ENCODE measurements at regions not wholly inside any gene's neighbourhood (a gene's known extent, or its start where the extent isn't known, plus 50 kb on each side); places are given as distances from the start of the nearest gene placed in this dataset.

DNA sequence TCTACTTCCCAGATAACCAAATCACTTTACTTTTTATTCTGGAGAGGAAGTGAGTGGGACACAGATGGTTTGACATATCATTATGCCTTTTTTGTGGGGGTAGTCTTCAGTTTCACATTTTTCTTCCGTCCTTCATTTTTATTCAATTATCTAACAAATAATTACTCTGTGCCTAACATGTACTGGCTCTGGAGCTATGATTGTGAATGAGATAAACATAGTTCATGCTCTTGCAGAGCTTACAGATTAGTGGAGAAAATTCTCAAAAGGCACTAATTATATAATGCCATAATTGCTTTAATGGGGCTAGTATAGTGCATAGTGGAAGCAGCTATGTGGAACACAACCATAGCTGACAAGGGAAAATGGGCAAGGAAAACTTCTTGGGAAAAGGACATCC is 303.6 kb upstream of the TFPI start:
- TF ChIP-seq, protein P1, sequence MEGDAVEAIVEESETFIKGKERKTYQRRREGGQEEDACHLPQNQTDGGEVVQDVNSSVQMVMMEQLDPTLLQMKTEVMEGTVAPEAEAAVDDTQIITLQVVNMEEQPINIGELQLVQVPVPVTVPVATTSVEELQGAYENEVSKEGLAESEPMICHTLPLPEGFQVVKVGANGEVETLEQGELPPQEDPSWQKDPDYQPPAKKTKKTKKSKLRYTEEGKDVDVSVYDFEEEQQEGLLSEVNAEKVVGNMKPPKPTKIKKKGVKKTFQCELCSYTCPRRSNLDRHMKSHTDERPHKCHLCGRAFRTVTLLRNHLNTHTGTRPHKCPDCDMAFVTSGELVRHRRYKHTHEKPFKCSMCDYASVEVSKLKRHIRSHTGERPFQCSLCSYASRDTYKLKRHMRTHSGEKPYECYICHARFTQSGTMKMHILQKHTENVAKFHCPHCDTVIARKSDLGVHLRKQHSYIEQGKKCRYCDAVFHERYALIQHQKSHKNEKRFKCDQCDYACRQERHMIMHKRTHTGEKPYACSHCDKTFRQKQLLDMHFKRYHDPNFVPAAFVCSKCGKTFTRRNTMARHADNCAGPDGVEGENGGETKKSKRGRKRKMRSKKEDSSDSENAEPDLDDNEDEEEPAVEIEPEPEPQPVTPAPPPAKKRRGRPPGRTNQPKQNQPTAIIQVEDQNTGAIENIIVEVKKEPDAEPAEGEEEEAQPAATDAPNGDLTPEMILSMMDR (IDR thresholded peaks at IDR 0.05; ENCODE audit: insufficient read depth, low read length, poor library complexity, severe bottlenecking), result no peak
- TF ChIP-seq EZH2phosphoT487 (conservative IDR thresholded peaks at IDR 0.05; ENCODE audit: low read length), result no peak
